AG09319 (cell line): ENCODE measurements at regions not wholly inside any gene's neighbourhood (a gene's known extent, or its start where the extent isn't known, plus 50 kb on each side); places are given as distances from the start of the nearest gene placed in this dataset.

ENCODE experiments used
- DNase-seq: peaks from one replicate; pipeline ENCODE4 v3.0.0-alpha.2; 2010; ENCODE audit warnings: low read depth; ENCODE audit errors: extremely low read depth
- CTCF ChIP-seq: IDR thresholded peaks from 2 replicates; pipeline ENCODE4 v1.5.1; 2011; ENCODE audit warnings: low read depth, mild to moderate bottlenecking, inconsistent platforms, low read length, moderate library complexity

- TF ChIP-seq CTCF = no peak
- DNase-seq = no peak
Measured at GRCh38 chr18:67041334-67041733, 437.4 kb upstream of the CDH19 start.

- DNase-seq = no peak
- TF ChIP-seq CTCF = no peak
Measured at GRCh38 chr18:67035026-67035425, 431.1 kb upstream of the CDH19 start.

GRCh38 chr18:67023059-67023458, 419.2 kb upstream of the CDH19 start:
- no peak for TF ChIP-seq CTCF
- DNase-seq = no peak

- DNase-seq = no peak
- no peak for TF ChIP-seq CTCF
Measured at GRCh38 chr18:67010919-67011318, 407.0 kb upstream of the CDH19 start.

- no peak for TF ChIP-seq CTCF
- no peak for DNase-seq
Measured at GRCh38 chr18:67007999-67008398, 404.1 kb upstream of the CDH19 start.

- no peak for TF ChIP-seq CTCF
- no peak for DNase-seq
Measured at GRCh38 chr18:67007085-67007484, 403.2 kb upstream of the CDH19 start.

GRCh38 chr18:67001052-67001451, 397.2 kb upstream of the CDH19 start:
- no peak for TF ChIP-seq CTCF
- DNase-seq = no peak
